DND-41 (cell line): ENCODE measurements at regions not wholly inside any gene's neighbourhood (a gene's known extent, or its start where the extent isn't known, plus 50 kb on each side); places are given as distances from the start of the nearest gene placed in this dataset.

Experiments used
- EZH2 ChIP-seq: IDR thresholded peaks from 3 replicates; pipeline ENCODE4 v1.6.1; 2012; ENCODE audit warnings: borderline replicate concordance, low read depth, mild to moderate bottlenecking, moderate library complexity, low read length, inconsistent platforms; ENCODE audit not compliant: severe bottlenecking
- TF ChIP-seq, protein P1 (sequence below): IDR thresholded peaks from 2 replicates; pipeline ENCODE4 v1.5.1; 2012; ENCODE audit warnings: borderline replicate concordance, low read length, moderate library complexity, mild to moderate bottlenecking; ENCODE audit not compliant: poor library complexity, severe bottlenecking; ENCODE audit errors: extremely low read depth

DNA sequence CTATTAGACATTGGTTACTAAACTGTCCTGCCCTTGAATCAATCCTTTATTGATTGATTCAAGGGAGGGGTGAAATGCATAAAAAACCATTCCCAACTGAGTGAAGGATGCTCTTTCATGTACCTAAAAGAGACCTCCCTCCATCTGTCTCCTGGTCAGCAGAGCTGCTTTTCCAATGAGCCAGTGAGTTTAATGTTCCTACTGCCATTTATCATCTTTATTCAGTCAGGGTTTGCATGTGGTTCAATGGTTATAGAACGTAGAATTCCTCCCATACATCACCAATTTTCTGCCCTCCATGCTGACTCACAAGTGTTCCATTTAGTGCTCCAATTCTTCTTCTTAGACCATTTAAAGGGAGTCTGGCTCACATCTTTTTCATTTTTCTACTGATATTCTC lies 199.1 kb upstream of the PCSK5 start:
- TF ChIP-seq EZH2 = no peak
- TF ChIP-seq, protein P1, sequence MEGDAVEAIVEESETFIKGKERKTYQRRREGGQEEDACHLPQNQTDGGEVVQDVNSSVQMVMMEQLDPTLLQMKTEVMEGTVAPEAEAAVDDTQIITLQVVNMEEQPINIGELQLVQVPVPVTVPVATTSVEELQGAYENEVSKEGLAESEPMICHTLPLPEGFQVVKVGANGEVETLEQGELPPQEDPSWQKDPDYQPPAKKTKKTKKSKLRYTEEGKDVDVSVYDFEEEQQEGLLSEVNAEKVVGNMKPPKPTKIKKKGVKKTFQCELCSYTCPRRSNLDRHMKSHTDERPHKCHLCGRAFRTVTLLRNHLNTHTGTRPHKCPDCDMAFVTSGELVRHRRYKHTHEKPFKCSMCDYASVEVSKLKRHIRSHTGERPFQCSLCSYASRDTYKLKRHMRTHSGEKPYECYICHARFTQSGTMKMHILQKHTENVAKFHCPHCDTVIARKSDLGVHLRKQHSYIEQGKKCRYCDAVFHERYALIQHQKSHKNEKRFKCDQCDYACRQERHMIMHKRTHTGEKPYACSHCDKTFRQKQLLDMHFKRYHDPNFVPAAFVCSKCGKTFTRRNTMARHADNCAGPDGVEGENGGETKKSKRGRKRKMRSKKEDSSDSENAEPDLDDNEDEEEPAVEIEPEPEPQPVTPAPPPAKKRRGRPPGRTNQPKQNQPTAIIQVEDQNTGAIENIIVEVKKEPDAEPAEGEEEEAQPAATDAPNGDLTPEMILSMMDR = no peak
